Body of pancreas (tissue), 4 donors: ENCODE measurements at regions not wholly inside any gene's neighbourhood (a gene's known extent, or its start where the extent isn't known, plus 50 kb on each side); places are given as distances from the start of the nearest gene placed in this dataset.

Experiments used
- ATAC-seq: fragments of 150-250 bp; one replicate; pipeline ENCODE4 v1.9.1; 2016
- DNase-seq, 4 donors: peaks; one replicate each; pipeline ENCODE4 v3.0.0-alpha.2; 2019
- H3K27ac ChIP-seq, 4 donors: fragments of 200-600 bp; sonication (generic); 1 replicate in 3 of 4; 2 replicates in 1 of 4; pipeline versions ENCODE4 v1.5.1 to v1.6.1; 2016 to 2019; ENCODE audit warnings: mild to moderate bottlenecking in 1 of 4, mixed read lengths in 1 of 4, moderate library complexity in 1 of 4
- H3K27me3 ChIP-seq, 2 donors: fragments of 200-600 bp; sonication (generic); one replicate each; pipeline ENCODE4 v1.6.0; 2016; ENCODE audit warnings: mild to moderate bottlenecking in 1 of 2
- H3K36me3 ChIP-seq, 2 donors: fragments of 200-600 bp; sonication (generic); replicated peaks in 1 of 2; 2 replicates each; pipeline ENCODE4 v1.5.1; 2016; ENCODE audit warnings: low read depth in 2 of 2; ENCODE audit not compliant: insufficient read depth in 1 of 2
- H3K4me1 ChIP-seq: fragments of 200-600 bp; sonication (generic); one replicate; pipeline ENCODE4 v1.6.0; 2016
- H3K4me3 ChIP-seq, 2 donors: fragments of 200-600 bp; sonication (generic); 1 replicate in 1 of 2; 2 replicates in 1 of 2; pipeline ENCODE4 v1.5.1; 2016 to 2019
- H3K9me3 ChIP-seq, 3 donors: fragments of 200-600 bp; sonication (generic); 1 replicate in 2 of 3; 2 replicates in 1 of 3; pipeline ENCODE4 v1.5.1; 2016
- CTCF ChIP-seq, 7 experiments: fragments of 450-650 bp in 4 of 7; fragments of 200-600 bp in 3 of 7; sonication (generic) in 3 of 7; IDR thresholded peaks; one replicate each; pipeline ENCODE4 v1.5.1; 2016 to 2019; ENCODE audit warnings: antibody characterized with exemption in 7 of 7
- POLR2A ChIP-seq, 3 donors: fragments of 450-650 bp; IDR thresholded peaks; one replicate each; pipeline ENCODE4 v1.6.1; 2016; ENCODE audit warnings: antibody characterized with exemption in 3 of 3, mild to moderate bottlenecking in 2 of 3
- WGBS, 2 donors: methylation state at CpG; one replicate each; pipeline ENCODE4 v1.1.5; 2017; 5-methylcytosine and 5-hydroxymethylcytosine counted together
- intact Hi-C: fragments of 100-400 bp; cut with DNase I; formaldehyde crosslinking; loops from one replicate; pipeline ENCODE4 v1.15.1; 2023

GRCh38 chr2:173589604-173590275, 235.1 kb downstream of the CDCA7 start:
- DNase-seq (peak in 1 of 4 donors; percentile 18), ATAC-seq (no peak)
- peak overlapping the region; percentile 10 to 70 (median 54) for H3K27ac ChIP-seq
- H3K27me3 ChIP-seq = no peaks in the 10 kb centered on the region
- H3K4me1 ChIP-seq = peaks cover 6% of the 10 kb centered on the region
- intact Hi-C loops = no loop called here
- no peaks in the 10 kb centered on the region for H3K36me3 ChIP-seq
- H3K4me3 ChIP-seq = no peak overlapping the region
- 73 to 85% methylated on average over 3 of the region's 3 CpGs for WGBS, 2 donors
- TF ChIP-seq POLR2A (IDR thresholded peaks at IDR 0.05) (no peak), CTCF (IDR thresholded peaks at IDR 0.05) (no peak)
- peaks cover 0 to 7% (median 0%) of the 10 kb centered on the region in 3 donors for H3K9me3 ChIP-seq

GRCh38 chr2:173590276-173590861, 235.7 kb downstream of the CDCA7 start:
- Histone ChIP-seq H3K4me3 (no peak overlapping the region), H3K4me1 (peaks cover 6% of the 10 kb centered on the region), H3K36me3 (no peaks in the 10 kb centered on the region), H3K9me3 (peaks cover 0 to 7% (median 0%) of the 10 kb centered on the region in 3 donors), H3K27me3 (no peaks in the 10 kb centered on the region), H3K27ac (peak overlapping the region; percentile 23 to 70 (median 54))
- intact Hi-C loops = no loop called here
- WGBS, 2 donors = 60 to 61% methylated on average over 6 of the region's 6 CpGs
- peak; percentile 39 to 66 (median 62) for DNase-seq
- ATAC-seq = peak; percentile 83
- TF ChIP-seq POLR2A (IDR thresholded peaks at IDR 0.05) (no peak), CTCF (IDR thresholded peaks at IDR 0.05) (no peak)

- Histone ChIP-seq H3K4me1 (peaks cover 6% of the 10 kb centered on the region), H3K36me3 (no peaks in the 10 kb centered on the region), H3K9me3 (peaks cover 0 to 7% (median 0%) of the 10 kb centered on the region in 3 donors), H3K27ac (no peak overlapping the region), H3K27me3 (no peaks in the 10 kb centered on the region), H3K4me3 (no peak overlapping the region)
- ATAC-seq (no peak), DNase-seq (no peak)
- intact Hi-C loops = no loop called here
- TF ChIP-seq POLR2A (IDR thresholded peaks at IDR 0.05) (no peak), CTCF (IDR thresholded peaks at IDR 0.05) (no peak)
These were observed 238.4 kb downstream of the CDCA7 start for GRCh38 chr2:173593109-173593508.

GRCh38 chr2:173596244-173596643, 241.6 kb downstream of the CDCA7 start:
- DNase-seq (no peak), ATAC-seq (no peak)
- Histone ChIP-seq H3K27me3 (no peaks in the 10 kb centered on the region), H3K36me3 (no peaks in the 10 kb centered on the region), H3K9me3 (peaks cover 0 to 7% (median 0%) of the 10 kb centered on the region in 3 donors), H3K4me3 (no peak overlapping the region), H3K4me1 (no peaks in the 10 kb centered on the region), H3K27ac (no peak overlapping the region)
- intact Hi-C loops = no loop called here
- TF ChIP-seq POLR2A (IDR thresholded peaks at IDR 0.05) (no peak), CTCF (IDR thresholded peaks at IDR 0.05) (no peak)

- no peaks in the 10 kb centered on the region for H3K27me3 ChIP-seq
- no peaks in the 10 kb centered on the region for H3K9me3 ChIP-seq
- TF ChIP-seq CTCF (IDR thresholded peaks at IDR 0.05) (no peak), POLR2A (IDR thresholded peaks at IDR 0.05) (no peak)
- H3K4me3 ChIP-seq = no peak overlapping the region
- H3K36me3 ChIP-seq = no peaks in the 10 kb centered on the region
- no peaks in the 10 kb centered on the region for H3K4me1 ChIP-seq
- no peak for DNase-seq
- ATAC-seq = no peak
- intact Hi-C loops = no loop called here
- no peak overlapping the region for H3K27ac ChIP-seq
These were observed 243.9 kb downstream of the CDCA7 start for GRCh38 chr2:173598525-173598924.
